GM21390 (cell line): ENCODE measurements at regions not wholly inside any gene's neighbourhood (a gene's known extent, or its start where the extent isn't known, plus 50 kb on each side); places are given as distances from the start of the nearest gene placed in this dataset.

Experiments used
- ATAC-seq: cut with Tn5 transposase; IDR thresholded peaks from one replicate; pipeline ENCODE4 v1.9.1; 2021; ENCODE audit not compliant: unreplicated experiment

GRCh38 chr3:15942936-15943335, 145.2 kb upstream of the ANKRD28 start:
- ATAC-seq = no peak

- no peak for ATAC-seq
Observed at GRCh38 chr3:15948388-15948787, 150.6 kb upstream of the ANKRD28 start.

GRCh38 chr3:15952543-15953175, 154.9 kb upstream of the ANKRD28 start:
- ATAC-seq = no peak

- no peak for ATAC-seq
Observed at GRCh38 chr3:15953841-15954240, 156.1 kb upstream of the ANKRD28 start.

- ATAC-seq = no peak
Observed at GRCh38 chr3:15955968-15956367, 158.2 kb upstream of the ANKRD28 start.

- ATAC-seq = no peak
Observed at GRCh38 chr3:15958692-15959433, 161.1 kb upstream of the ANKRD28 start.

GRCh38 chr3:15959434-15959811, 161.6 kb upstream of the ANKRD28 start:
- no peak for ATAC-seq

- no peak for ATAC-seq
Observed at GRCh38 chr3:15964605-15965442, 167.0 kb upstream of the ANKRD28 start.

- no peak for ATAC-seq
Observed at GRCh38 chr3:15967577-15967976, 169.8 kb upstream of the ANKRD28 start.

- ATAC-seq = no peak
Observed at GRCh38 chr3:15969874-15970640, 172.3 kb upstream of the ANKRD28 start.

GRCh38 chr3:15973414-15973813, 175.6 kb upstream of the ANKRD28 start:
- no peak for ATAC-seq

- no peak for ATAC-seq
Observed at GRCh38 chr3:15973940-15974339, 176.2 kb upstream of the ANKRD28 start.

- no peak for ATAC-seq
Observed at GRCh38 chr3:15974647-15975046, 176.9 kb upstream of the ANKRD28 start.

GRCh38 chr3:15976524-15976923, 178.7 kb upstream of the ANKRD28 start:
- ATAC-seq = no peak

- ATAC-seq = no peak
Observed at GRCh38 chr3:15977090-15977489, 179.3 kb upstream of the ANKRD28 start.

- no peak for ATAC-seq
Observed at GRCh38 chr3:15977598-15978232, 179.9 kb upstream of the ANKRD28 start.

- ATAC-seq = no peak
Observed at GRCh38 chr3:15978801-15979200, 181.0 kb upstream of the ANKRD28 start.

- ATAC-seq = no peak
Observed at GRCh38 chr3:15979495-15979894, 181.7 kb upstream of the ANKRD28 start.

GRCh38 chr3:15979900-15980299, 182.1 kb upstream of the ANKRD28 start:
- ATAC-seq = no peak

GRCh38 chr3:15982243-15982642, 184.5 kb upstream of the ANKRD28 start:
- no peak for ATAC-seq
